CD4-positive, alpha-beta T cell treated with Interleukin-1 beta for 1 hour (primary cell): ENCODE measurements at regions not wholly inside any gene's neighbourhood (a gene's known extent, or its start where the extent isn't known, plus 50 kb on each side); places are given as distances from the start of the nearest gene placed in this dataset.
"Not testable (repeated sequence)": the region's sequence is repeated elsewhere in the genome, so short reads cannot be mapped to it uniquely, and the experiment has no call there.

Experiments
- DNase-seq, 2 donors: peaks; one replicate each; pipeline ENCODE4 v3.0.0-alpha.2; 2020 to 2022

DNA sequence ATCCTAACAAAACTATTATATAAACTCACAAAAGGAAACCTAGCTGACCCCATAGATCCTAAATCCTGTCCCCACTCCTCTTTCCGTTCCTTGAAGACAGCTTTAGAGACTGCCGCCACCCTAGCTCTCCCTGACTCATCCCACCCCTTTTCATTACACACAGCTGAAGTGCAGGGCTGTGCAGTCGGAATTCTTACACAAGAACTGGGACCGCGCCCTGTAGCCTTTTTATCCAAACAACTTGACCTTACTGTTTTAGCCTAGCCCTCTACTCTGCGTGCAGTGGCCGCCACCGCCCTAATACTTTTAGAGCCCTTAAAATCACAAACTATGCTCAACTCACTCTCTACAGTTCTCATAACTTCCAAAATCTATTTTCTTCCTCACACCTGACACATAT lies 264.0 kb downstream of the SMARCA2 start:
- DNase-seq = not testable (repeated sequence)

GRCh38 chr9:2281031-2281802 lies 266.1 kb downstream of the SMARCA2 start:
- no peak for DNase-seq

GRCh38 chr9:2281803-2282185 lies 266.6 kb downstream of the SMARCA2 start:
- DNase-seq = no peak

DNA sequence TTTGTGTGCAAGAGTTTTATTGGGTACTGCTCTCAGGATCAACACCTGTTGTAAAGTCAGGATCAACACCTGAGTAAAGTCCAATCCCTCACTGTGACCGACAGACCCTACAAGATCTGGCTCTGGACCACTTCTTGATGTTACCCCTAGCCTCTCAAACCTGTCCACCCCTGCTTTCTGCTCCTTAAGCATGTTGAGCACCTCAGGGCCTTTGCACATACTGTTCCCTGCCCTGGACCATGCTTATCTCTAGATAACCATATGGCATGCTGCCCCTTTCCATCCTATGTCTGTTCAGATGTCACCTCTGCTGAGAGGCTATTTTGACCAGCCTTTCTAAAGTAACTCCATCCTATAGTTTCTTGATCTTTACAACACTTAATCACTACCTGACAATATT lies 269.6 kb downstream of the SMARCA2 start:
- no peak for DNase-seq

DNA sequence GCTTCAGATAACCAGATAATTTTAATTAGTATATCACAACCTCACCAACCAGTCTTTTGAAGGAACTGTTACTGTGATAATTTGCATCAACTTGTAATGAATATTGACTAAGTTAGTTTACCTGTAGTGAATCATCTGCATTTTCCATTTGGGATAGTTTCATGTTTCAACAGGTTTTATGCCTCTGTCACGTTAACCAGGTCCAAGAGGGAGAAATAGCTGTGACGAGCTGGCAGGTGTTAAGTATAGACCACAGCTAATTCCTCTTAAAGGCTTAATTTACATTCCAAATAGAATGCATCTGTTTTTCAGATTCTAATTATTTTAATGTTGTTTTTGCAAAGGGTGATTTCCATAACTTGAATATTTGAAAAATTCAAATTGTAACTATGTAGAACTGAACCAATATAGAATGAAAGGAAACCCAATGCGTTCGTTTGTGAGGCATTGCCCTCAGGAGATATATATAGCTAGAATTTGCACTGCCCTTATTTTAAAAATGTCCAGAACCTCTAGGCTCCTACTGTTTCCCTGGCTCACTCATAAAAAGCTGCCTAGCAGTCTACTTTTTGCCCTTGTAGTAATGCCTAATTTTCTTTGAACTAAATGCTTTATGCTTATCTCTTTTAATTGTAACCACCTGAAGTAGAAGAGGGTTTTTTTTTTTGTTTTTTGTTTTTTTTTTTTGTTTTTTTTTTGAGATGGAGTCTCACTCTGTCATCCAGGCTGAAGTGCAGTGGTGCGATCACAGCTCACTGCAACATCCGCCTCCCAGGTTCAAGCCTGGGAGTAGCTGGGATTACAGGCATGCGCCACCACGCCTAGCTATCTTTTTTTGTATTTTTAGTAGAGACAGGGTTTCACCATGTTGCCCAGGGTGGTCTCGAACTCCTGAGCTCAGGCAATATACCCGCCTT lies 270.5 kb downstream of the SMARCA2 start:
- no peak for DNase-seq

DNA sequence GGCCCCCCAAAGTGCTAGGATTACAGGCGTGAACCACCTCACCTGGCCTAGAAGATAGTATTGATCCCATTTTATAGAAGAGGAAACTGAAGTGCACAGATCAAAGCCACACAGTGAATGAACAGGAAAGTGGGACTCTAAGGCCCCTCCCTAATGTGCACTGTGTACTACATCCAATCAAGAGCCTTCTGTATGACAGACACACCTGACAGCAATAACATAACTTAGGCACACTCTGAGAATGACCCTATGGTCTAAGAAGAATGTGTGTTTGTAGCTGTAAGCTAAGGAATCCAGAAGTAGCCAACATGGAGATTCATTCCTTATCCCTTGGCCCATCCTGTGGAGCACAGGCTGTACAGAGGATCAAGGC lies 271.2 kb downstream of the SMARCA2 start:
- no peak for DNase-seq

DNA sequence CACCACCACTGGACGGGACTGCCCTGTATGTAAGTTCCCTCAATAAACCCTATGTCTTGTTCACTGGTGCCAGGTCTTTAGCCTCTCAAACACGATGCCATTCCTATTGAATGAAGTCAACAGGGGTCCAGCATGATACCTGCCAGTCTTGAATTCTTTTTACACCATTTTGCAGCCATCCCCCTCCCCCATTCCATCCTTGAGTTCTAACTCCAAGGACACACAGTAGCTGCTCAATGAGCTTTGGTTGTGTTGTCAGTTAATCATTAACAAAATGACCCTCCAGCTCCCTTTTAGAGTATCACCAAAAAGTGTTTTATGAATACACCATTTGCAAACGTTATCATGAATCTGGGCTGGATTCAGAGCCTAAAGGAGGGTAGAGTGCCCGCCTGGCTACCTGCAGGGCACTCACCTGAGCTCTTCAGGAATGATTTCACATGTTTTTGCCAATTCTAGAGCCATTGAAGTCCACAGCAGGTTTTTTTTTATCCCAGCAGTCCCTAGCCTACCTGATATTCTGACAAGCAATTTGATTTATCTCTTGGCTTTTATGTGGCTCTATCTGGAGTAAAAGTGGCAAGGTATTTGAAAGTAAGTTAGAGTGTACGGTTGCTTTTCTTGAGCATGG lies 271.8 kb downstream of the SMARCA2 start:
- no peak for DNase-seq

DNA sequence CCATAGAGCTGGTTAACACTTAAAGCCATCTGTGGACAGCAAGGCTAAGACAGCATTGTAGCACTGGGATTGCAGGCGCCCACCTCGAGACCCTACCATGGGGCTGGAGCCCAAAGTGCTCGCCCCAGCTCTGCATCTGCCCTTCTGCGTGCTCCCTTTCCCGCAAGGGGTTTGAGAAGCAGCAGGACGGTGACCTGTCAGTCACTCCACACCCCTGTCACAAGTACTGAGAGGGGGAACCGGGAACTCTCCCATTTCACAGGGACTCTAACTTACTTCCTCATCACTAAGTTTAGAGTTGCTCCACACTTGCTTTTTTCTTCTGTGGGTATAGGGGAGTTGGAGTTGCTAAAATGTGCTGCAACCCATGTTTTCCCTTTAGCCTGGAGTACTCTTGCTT lies 273.2 kb downstream of the SMARCA2 start:
- DNase-seq = no peak

DNA sequence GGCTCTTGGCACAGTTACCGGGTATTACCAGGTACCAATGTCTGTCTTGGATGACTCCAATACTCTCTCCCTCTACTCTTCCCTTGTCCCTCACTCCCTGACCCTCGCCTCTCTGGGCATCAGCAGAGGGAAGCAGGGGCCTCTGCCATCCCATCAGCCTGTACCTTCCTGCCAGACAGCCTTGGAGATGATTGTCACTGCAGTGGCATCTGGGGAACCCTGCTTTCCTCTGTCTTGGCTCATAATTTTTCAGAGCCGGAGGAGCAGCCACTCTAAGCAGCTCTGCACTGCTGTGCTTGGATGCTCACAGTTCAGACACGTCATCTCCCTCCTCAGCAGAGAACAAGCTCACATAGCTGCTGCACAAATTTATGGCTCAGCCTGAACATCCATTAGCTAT lies 274.1 kb downstream of the SMARCA2 start:
- no peak for DNase-seq

- no peak for DNase-seq
These were observed 275.2 kb downstream of the SMARCA2 start for GRCh38 chr9:2290382-2290781.

- DNase-seq = no peak
These were observed 277.0 kb downstream of the SMARCA2 start for GRCh38 chr9:2291980-2292704.

- no peak for DNase-seq
These were observed 277.6 kb downstream of the SMARCA2 start for GRCh38 chr9:2292733-2293132.

DNA sequence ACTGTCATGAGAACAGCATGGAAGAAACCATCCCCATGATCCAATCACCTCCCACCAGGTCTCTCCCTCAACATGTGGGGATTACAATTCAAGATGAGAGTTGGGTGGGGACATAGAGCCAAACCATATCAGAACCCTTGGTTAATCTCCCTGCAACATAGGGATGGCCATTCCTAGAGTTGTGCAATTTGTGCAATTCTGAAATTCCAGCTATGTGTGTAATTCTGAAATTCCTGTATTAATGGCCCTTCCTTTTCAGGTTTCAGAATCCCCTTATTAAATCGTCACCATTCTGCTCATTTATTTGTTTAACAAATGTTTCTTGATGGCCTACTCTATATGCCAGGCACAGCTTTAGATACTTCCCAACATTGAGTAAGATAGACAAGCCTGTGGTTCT lies 282.6 kb downstream of the SMARCA2 start:
- no peak for DNase-seq

GRCh38 chr9:2298217-2298616 lies 283.1 kb downstream of the SMARCA2 start:
- no peak for DNase-seq

DNA sequence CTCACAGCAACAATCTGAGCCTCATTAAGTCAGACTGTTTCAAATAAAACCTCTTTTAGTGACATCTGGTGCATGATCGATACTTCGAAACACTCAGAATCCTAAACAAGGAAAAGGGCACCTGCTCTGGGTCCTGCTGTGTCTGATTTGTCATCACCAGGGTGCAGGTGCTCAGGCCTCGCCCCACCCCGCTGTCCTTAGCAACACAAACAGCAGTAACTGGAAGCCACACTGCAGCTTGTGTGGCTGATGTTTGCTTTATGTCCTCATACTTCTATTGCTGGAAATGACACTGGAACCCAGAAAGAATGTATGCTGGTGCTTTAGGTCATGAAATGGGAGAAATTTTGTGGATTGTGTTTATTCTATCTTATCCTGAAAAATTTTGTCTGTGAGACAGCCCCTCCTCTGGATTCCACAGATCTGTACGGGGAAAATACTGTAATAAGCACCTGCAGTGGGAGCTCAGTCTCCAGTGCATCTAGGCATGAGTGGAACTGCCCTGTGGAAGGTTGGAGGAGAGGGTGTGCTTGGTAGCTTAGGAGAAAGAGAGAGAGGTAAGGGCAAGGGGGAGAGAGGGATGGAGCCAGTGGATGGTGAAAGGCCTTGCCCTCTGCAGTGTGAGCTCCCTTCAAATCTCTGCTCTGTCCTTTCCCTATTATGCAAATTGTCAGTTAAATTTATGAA lies 284.2 kb downstream of the SMARCA2 start:
- DNase-seq = no peak

DNA sequence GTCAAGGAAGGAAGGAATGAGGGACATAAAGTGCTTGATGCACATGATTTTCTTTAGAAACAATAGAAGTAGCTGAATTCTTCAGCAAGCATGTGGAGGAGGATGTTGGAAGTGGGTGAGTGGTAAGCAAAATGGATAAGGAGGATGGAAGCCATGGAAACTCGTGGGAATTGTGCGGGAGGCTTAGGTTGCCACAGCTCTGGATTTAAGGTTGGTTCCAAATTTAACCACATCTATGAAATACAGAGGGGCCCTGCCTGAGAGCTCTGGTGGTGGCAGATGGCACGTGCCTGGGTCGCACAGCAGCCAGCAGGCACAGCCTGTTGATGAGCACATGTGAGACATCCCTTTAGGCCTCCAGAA lies 284.7 kb downstream of the SMARCA2 start:
- no peak for DNase-seq

DNA sequence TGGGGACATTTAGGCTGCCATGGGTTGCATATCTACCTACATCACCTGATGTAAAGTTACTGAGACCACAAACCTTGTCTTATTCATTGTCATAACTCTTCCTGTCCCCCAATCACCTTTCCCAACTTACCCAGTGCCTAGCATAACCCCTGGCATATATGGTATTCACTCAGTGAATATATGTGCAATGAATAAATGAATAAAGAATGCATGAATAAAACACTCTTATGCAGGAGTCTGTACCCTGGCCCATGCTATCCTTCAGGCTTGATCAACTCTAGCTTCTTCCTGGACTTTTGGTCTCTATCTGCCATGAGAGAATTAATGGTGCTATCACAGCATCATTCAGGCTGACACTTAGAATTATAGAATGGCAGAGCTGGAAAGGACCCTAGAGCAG lies 285.2 kb downstream of the SMARCA2 start:
- no peak for DNase-seq

GRCh38 chr9:2302606-2303005 lies 287.5 kb downstream of the SMARCA2 start:
- DNase-seq = no peak

GRCh38 chr9:2303056-2303455 lies 287.9 kb downstream of the SMARCA2 start:
- no peak for DNase-seq

- DNase-seq = no peak
These were observed 292.3 kb downstream of the SMARCA2 start for GRCh38 chr9:2307480-2307879.

- no peak for DNase-seq
These were observed 296.8 kb downstream of the SMARCA2 start for GRCh38 chr9:2311920-2312319.

GRCh38 chr9:2313512-2313911 lies 298.4 kb downstream of the SMARCA2 start:
- DNase-seq = no peak

DNA sequence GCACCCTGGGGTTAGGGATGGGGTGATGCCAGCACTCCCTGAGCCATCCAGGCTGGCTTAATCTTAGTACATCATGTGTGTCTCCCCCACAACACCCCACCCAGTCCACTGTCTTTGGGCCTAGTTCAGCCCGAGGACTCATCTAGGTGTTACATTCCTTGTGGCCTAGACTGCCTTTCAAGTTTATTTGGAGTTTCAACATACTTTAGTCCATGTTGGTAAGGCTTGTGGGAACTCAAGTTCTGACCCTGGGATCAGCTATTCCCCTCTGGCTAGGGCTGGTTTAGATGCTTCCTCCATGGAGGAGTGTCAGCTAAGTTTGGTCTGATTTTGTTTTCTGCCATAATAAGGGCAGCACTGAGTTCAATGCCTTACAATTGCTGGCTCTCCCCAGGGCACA lies 302.4 kb downstream of the SMARCA2 start:
- no peak for DNase-seq
